H1 (cell line): ENCODE measurements at regions not wholly inside any gene's neighbourhood (a gene's known extent, or its start where the extent isn't known, plus 50 kb on each side); places are given as distances from the start of the nearest gene placed in this dataset.

Source experiments
- CTCF ChIA-PET: fragments of 300-600 bp; sonication (Branson Sonifier 250); formaldehyde crosslinking; loops from one replicate; lab custom pipeline; 2021; ENCODE audit not compliant: partially characterized antibody; lab: Charles Lee
- POLR2A ChIA-PET: fragments of 300-600 bp; sonication (Branson Sonifier 250); formaldehyde crosslinking; loops from one replicate; lab custom pipeline; 2021; ENCODE audit warnings: inconsistent platforms; ENCODE audit not compliant: partially characterized antibody; lab: Charles Lee
- DNase-seq, 2 experiments: peaks; one replicate each; pipeline versions ENCODE4 v3.0.0 to v3.0.0-alpha.2; 2010 to 2022; ENCODE audit warnings: low spot score in 2 of 2, low read depth in 1 of 2, mixed read lengths in 1 of 2
- FAIRE-seq: peaks from 2 replicates; lab custom pipeline; 2011; peaks lifted over from hg19 to GRCh38; lab: Jason Lieb, UNC
- H2AFZ ChIP-seq: 2 replicates; pipeline ENCODE4 v1.8.1; 2012; ENCODE audit warnings: low read length, inconsistent platforms
- H2AK5ac ChIP-seq: 2 replicates; pipeline ENCODE4 v1.6.1; 2013; ENCODE audit warnings: low read depth, low read length
- H2BK120ac ChIP-seq: replicated peaks from 2 replicates; pipeline ENCODE3; 2013; ENCODE audit warnings: low read depth, low read length, inconsistent platforms
- H2BK12ac ChIP-seq: 2 replicates; pipeline ENCODE4 v1.6.1; 2013; ENCODE audit warnings: low read depth, low read length
- H2BK15ac ChIP-seq: 2 replicates; pipeline ENCODE4 v1.6.1; 2013; ENCODE audit warnings: low read length
- H2BK20ac ChIP-seq: 2 replicates; pipeline ENCODE4 v1.6.1; 2013; ENCODE audit warnings: low read length
- H2BK5ac ChIP-seq: 2 replicates; pipeline ENCODE4 v1.6.1; 2013; ENCODE audit warnings: low read depth, low read length
- H3K14ac ChIP-seq: 2 replicates; pipeline ENCODE4 v1.6.1; 2013; ENCODE audit warnings: inconsistent platforms; ENCODE audit not compliant: insufficient read length
- H3K18ac ChIP-seq: 2 replicates; pipeline ENCODE4 v1.6.1; 2013; ENCODE audit warnings: low read length; ENCODE audit errors: extremely low read depth
- H3K23ac ChIP-seq: 2 replicates; pipeline ENCODE4 v1.6.1; 2013; ENCODE audit warnings: inconsistent platforms; ENCODE audit not compliant: insufficient read length
- H3K23me2 ChIP-seq: 2 replicates; pipeline ENCODE4 v1.6.1; 2013; ENCODE audit warnings: low read depth, low read length
- H3K27ac ChIP-seq: 2 replicates; pipeline ENCODE4 v1.6.1; 2011; ENCODE audit warnings: low read depth, low read length, inconsistent platforms
- H3K27me3 ChIP-seq, 4 experiments: replicated peaks in 1 of 4; 1 replicate in 1 of 4; 2 replicates in 3 of 4; pipeline versions ENCODE4 v1.6.1 to v1.8.1; 2011 to 2013; ENCODE audit warnings: low read length in 3 of 4, mild to moderate bottlenecking in 3 of 4, inconsistent platforms in 2 of 4, mixed read lengths in 2 of 4, moderate library complexity in 1 of 4; ENCODE audit not compliant: control insufficient read depth in 3 of 4, insufficient read depth in 3 of 4; ENCODE audit errors: extremely low read depth in 1 of 4
- H3K36me3 ChIP-seq, 4 experiments: 2 replicates each; pipeline versions ENCODE4 v1.6.1 to v1.8.1; 2011 to 2013; ENCODE audit warnings: mild to moderate bottlenecking in 4 of 4, low read length in 3 of 4, moderate library complexity in 2 of 4, control low read depth in 1 of 4, inconsistent platforms in 1 of 4; ENCODE audit not compliant: insufficient read depth in 4 of 4, control insufficient read depth in 2 of 4
- H3K4ac ChIP-seq: replicated peaks from 2 replicates; pipeline ENCODE3; 2013; ENCODE audit warnings: low read length, low read depth, mixed read lengths, inconsistent platforms; ENCODE audit not compliant: insufficient read length
- H3K4me1 ChIP-seq, 4 experiments: replicated peaks in 1 of 4; 1 replicate in 1 of 4; 2 replicates in 3 of 4; pipeline versions ENCODE4 v1.6.1 to v1.8.1; 2011 to 2013; ENCODE audit warnings: low read length in 3 of 4, inconsistent platforms in 2 of 4, mixed read lengths in 1 of 4; ENCODE audit not compliant: insufficient read depth in 4 of 4, control insufficient read depth in 3 of 4
- H3K4me2 ChIP-seq, 2 experiments: 2 replicates each; pipeline versions ENCODE4 v1.6.1 to v1.8.1; 2011 to 2013; ENCODE audit warnings: low read depth in 2 of 2, low read length in 2 of 2, control low read depth in 1 of 2, inconsistent platforms in 1 of 2, mild to moderate bottlenecking in 1 of 2; ENCODE audit not compliant: insufficient read depth in 1 of 2
- H3K4me3 ChIP-seq, 4 experiments: fragments of 200-600, 300-600 bp in 1 of 4; sonication (generic), shearing (Covaris generic), sonication (Bioruptor Twin) in 1 of 4; 2 replicates each; pipeline versions ENCODE4 v1.5.1 to v1.8.1; 2011 to 2016; ENCODE audit warnings: low read length in 4 of 4, low read depth in 3 of 4, control low read depth in 2 of 4, inconsistent platforms in 2 of 4, mild to moderate bottlenecking in 2 of 4, mixed read lengths in 1 of 4, moderate library complexity in 1 of 4; ENCODE audit not compliant: insufficient read depth in 2 of 4; ENCODE audit errors: extremely low read depth in 1 of 4
- H3K56ac ChIP-seq: replicated peaks from 2 replicates; pipeline ENCODE3; 2013; ENCODE audit warnings: low read depth, mild to moderate bottlenecking, mixed read lengths, low read length, inconsistent platforms; ENCODE audit not compliant: insufficient read length
- H3K79me1 ChIP-seq: 2 replicates; pipeline ENCODE4 v1.6.1; 2013; ENCODE audit warnings: low read depth, low read length, control low read depth
- H3K79me2 ChIP-seq, 2 experiments: 2 replicates each; pipeline versions ENCODE4 v1.6.1 to v1.8.1; 2012 to 2013; ENCODE audit warnings: low read length in 2 of 2, mild to moderate bottlenecking in 2 of 2, inconsistent platforms in 1 of 2; ENCODE audit not compliant: insufficient read depth in 2 of 2, control insufficient read depth in 1 of 2
- H3K9ac ChIP-seq, 4 experiments: replicated peaks in 1 of 4; 1 replicate in 1 of 4; 2 replicates in 3 of 4; pipeline versions ENCODE4 v1.6.1 to v1.8.1; 2011 to 2013; ENCODE audit warnings: low read depth in 3 of 4, low read length in 3 of 4, control low read depth in 2 of 4, mild to moderate bottlenecking in 2 of 4, moderate library complexity in 2 of 4, inconsistent platforms in 1 of 4; ENCODE audit errors: extremely low read depth in 1 of 4
- H3K9me3 ChIP-seq, 2 experiments: 2 replicates each; pipeline versions ENCODE4 v1.6.1 to v1.8.1; 2012 to 2013; ENCODE audit warnings: mild to moderate bottlenecking in 2 of 2, moderate library complexity in 2 of 2, control low read depth in 1 of 2, inconsistent platforms in 1 of 2, low read depth in 1 of 2, low read length in 1 of 2, mixed read lengths in 1 of 2; ENCODE audit not compliant: insufficient read depth in 2 of 2
- H4K20me1 ChIP-seq, 2 experiments: replicated peaks in 1 of 2; 2 replicates each; pipeline versions ENCODE3 to v1.8.1; 2011 to 2013; ENCODE audit warnings: inconsistent platforms in 2 of 2, low read length in 2 of 2, mild to moderate bottlenecking in 1 of 2; ENCODE audit not compliant: insufficient read depth in 2 of 2, control insufficient read depth in 1 of 2
- H4K5ac ChIP-seq: 2 replicates; pipeline ENCODE4 v1.6.1; 2013; ENCODE audit warnings: low read length, low read depth, mixed read lengths, inconsistent platforms; ENCODE audit not compliant: insufficient read length
- H4K8ac ChIP-seq: 2 replicates; pipeline ENCODE4 v1.8.0; 2013; ENCODE audit warnings: mild to moderate bottlenecking, moderate library complexity, low read length, inconsistent platforms; ENCODE audit not compliant: insufficient read depth; ENCODE audit errors: extremely low read depth
- H4K91ac ChIP-seq: replicated peaks from 2 replicates; pipeline ENCODE3; 2013; ENCODE audit warnings: low read length, mixed read lengths, inconsistent platforms; ENCODE audit not compliant: insufficient read length
- CBX8 ChIP-seq: fragments of 300-800, 300-1000 bp; sonication (generic); IDR thresholded peaks from 2 replicates; pipeline ENCODE4 v1.7.1; 2016; ENCODE audit warnings: low read depth, low read length, borderline replicate concordance
- CEBPB ChIP-seq: IDR thresholded peaks from 2 replicates; pipeline ENCODE4 v1.6.1; 2012; ENCODE audit warnings: low read depth, low read length
- EP300 ChIP-seq, 2 experiments: IDR thresholded peaks; 1 replicate in 1 of 2; 2 replicates in 1 of 2; pipeline ENCODE4 v1.6.1; 2011 to 2012; ENCODE audit warnings: low read depth in 2 of 2, low read length in 2 of 2, mild to moderate bottlenecking in 2 of 2, borderline replicate concordance in 1 of 2, inconsistent platforms in 1 of 2, moderate library complexity in 1 of 2
- EZH2 ChIP-seq: fragments of 200-600 bp; sonication (generic); IDR thresholded peaks from 2 replicates; pipeline ENCODE4 v1.7.1; 2012; ENCODE audit warnings: low read depth, mild to moderate bottlenecking, moderate library complexity, low read length, inconsistent platforms; ENCODE audit not compliant: severe bottlenecking
- HDAC2 ChIP-seq, 2 experiments: fragments of 300-600 bp in 1 of 2; sonication (generic) in 1 of 2; IDR thresholded peaks; 2 replicates each; pipeline ENCODE4 v1.6.1; 2011 to 2012; ENCODE audit warnings: low read depth in 2 of 2, low read length in 2 of 2, mild to moderate bottlenecking in 2 of 2, moderate library complexity in 2 of 2, borderline replicate concordance in 1 of 2, inconsistent platforms in 1 of 2
- JUN ChIP-seq: IDR thresholded peaks from 2 replicates; pipeline ENCODE4 v1.6.1; 2011; ENCODE audit warnings: low read depth, mild to moderate bottlenecking, improper control_type of control experiment, low read length
- SIX5 ChIP-seq: IDR thresholded peaks from 2 replicates; pipeline ENCODE4 v1.6.1; 2011; ENCODE audit warnings: mild to moderate bottlenecking, low read depth, low read length
- WGBS, 2 experiments: shearing (Covaris generic) in 1 of 2; methylation state at CpG; one replicate each; pipeline versions ENCODE4 v1.1.6 to v1.1.7; 2013 to 2015; ENCODE audit warnings: low lambda C conversion rate in 2 of 2, mixed read lengths in 2 of 2, inconsistent platforms in 1 of 2, low coverage in 1 of 2, missing lambda C conversion rate in 1 of 2; ENCODE audit not compliant: insufficient replicate concordance in 2 of 2, insufficient coverage in 1 of 2, insufficient read length in 1 of 2; ENCODE audit errors: extremely low coverage in 1 of 2, missing lambda C conversion rate in 1 of 2; 5-methylcytosine and 5-hydroxymethylcytosine counted together

- no peak overlapping the region for H3K4me2 ChIP-seq
- H2BK20ac ChIP-seq: no peak overlapping the region
- no peak overlapping the region for H3K4me3 ChIP-seq
- no peak overlapping the region for H2BK120ac ChIP-seq
- no peaks in the 10 kb centered on the region for H3K36me3 ChIP-seq
- no peak overlapping the region for H2BK15ac ChIP-seq
- no peak overlapping the region for H3K27ac ChIP-seq
- no peak overlapping the region for H4K8ac ChIP-seq
- H2AFZ ChIP-seq: no peak overlapping the region
- H2BK12ac ChIP-seq: no peak overlapping the region
- H2BK5ac ChIP-seq: no peak overlapping the region
- TF ChIP-seq EP300 (IDR thresholded peaks at IDR 0.05; ENCODE audit: borderline replicate concordance in 1 of 2, low read depth in 2 of 2, low read length in 2 of 2) (no peak), SIX5 (no peak), CBX8 (no peak), EZH2 (no peak), HDAC2 (IDR thresholded peaks at IDR 0.05; ENCODE audit: borderline replicate concordance in 1 of 2, low read depth in 2 of 2, low read length in 2 of 2) (no peak), JUN (no peak), CEBPB (no peak)
- H4K5ac ChIP-seq: no peak overlapping the region
- no peaks in the 10 kb centered on the region for H3K27me3 ChIP-seq
- no peaks in the 10 kb centered on the region for H4K20me1 ChIP-seq
- H3K79me2 ChIP-seq: no peaks in the 10 kb centered on the region
- H4K91ac ChIP-seq: no peak overlapping the region
- H3K23me2 ChIP-seq: no peaks in the 10 kb centered on the region; the same call in 1 of the 2 replicates
- no peak overlapping the region for H3K14ac ChIP-seq
- H3K23ac ChIP-seq: no peak overlapping the region
- no peak overlapping the region for H2AK5ac ChIP-seq
- H3K9ac ChIP-seq: no peak overlapping the region
- ChIA-PET POLR2A (no interaction called here), CTCF (no interaction called here)
- no peaks in the 10 kb centered on the region for H3K4me1 ChIP-seq
- FAIRE-seq (no peak), DNase-seq (no peak)
- no peak overlapping the region for H3K56ac ChIP-seq
- H3K4ac ChIP-seq: no peak overlapping the region
- H3K79me1 ChIP-seq: no peaks in the 10 kb centered on the region
- WGBS, 2 experiments: 84% methylated on average over 2 of the region's 2 CpGs; no CpG with 5 or more reads in 1 of the 2 experiments
- no peaks in the 10 kb centered on the region for H3K9me3 ChIP-seq
- no peak overlapping the region for H3K18ac ChIP-seq
These were observed 382.1 kb upstream of the EPHA5 start for GRCh38 chr4:66052426-66052825.
